H9 (cell line): ENCODE measurements at regions not wholly inside any gene's neighbourhood (a gene's known extent, or its start where the extent isn't known, plus 50 kb on each side); places are given as distances from the start of the nearest gene placed in this dataset.

Source experiments
- DNase-seq: peaks from one replicate; pipeline ENCODE4 v3.0.0-alpha.2; 2017
- H2AFZ ChIP-seq: one replicate; pipeline ENCODE4 v1.6.1; 2013; ENCODE audit warnings: mild to moderate bottlenecking, low read length, control low read depth, moderate library complexity
- H2AK5ac ChIP-seq: 2 replicates; pipeline ENCODE4 v1.6.1; 2013; ENCODE audit warnings: low read length, control low read depth, mixed read lengths; ENCODE audit not compliant: insufficient read length
- H2BK120ac ChIP-seq: one replicate; pipeline ENCODE4 v1.6.1; 2013; ENCODE audit warnings: low read depth, mild to moderate bottlenecking, low read length, control low read depth, inconsistent platforms; ENCODE audit not compliant: poor library complexity, severe bottlenecking
- H2BK12ac ChIP-seq: 2 replicates; pipeline ENCODE4 v1.6.1; 2013; ENCODE audit warnings: low read length, control low read depth, mixed read lengths, low read depth; ENCODE audit not compliant: insufficient read length
- H2BK15ac ChIP-seq: 2 replicates; pipeline ENCODE4 v1.6.1; 2013; ENCODE audit warnings: low read depth, low read length, control low read depth
- H2BK20ac ChIP-seq: one replicate; pipeline ENCODE4 v1.6.1; 2013; ENCODE audit warnings: low read depth, mild to moderate bottlenecking, low read length, control low read depth, inconsistent platforms; ENCODE audit not compliant: poor library complexity, severe bottlenecking
- H2BK5ac ChIP-seq: 2 replicates; pipeline ENCODE4 v1.6.1; 2013; ENCODE audit warnings: low read length, control low read depth, mixed read lengths; ENCODE audit not compliant: insufficient read length
- H3K14ac ChIP-seq: 2 replicates; pipeline ENCODE4 v1.6.1; 2013; ENCODE audit warnings: low read length, control low read depth; ENCODE audit not compliant: insufficient read depth
- H3K18ac ChIP-seq: 2 replicates; pipeline ENCODE4 v1.6.1; 2013; ENCODE audit warnings: low read depth, mild to moderate bottlenecking, mixed read lengths, low read length, control low read depth; ENCODE audit not compliant: insufficient read length
- H3K23ac ChIP-seq: 2 replicates; pipeline ENCODE4 v1.6.1; 2013; ENCODE audit warnings: low read length, control low read depth, mixed read lengths, low read depth; ENCODE audit not compliant: insufficient read length
- H3K23me2 ChIP-seq: 2 replicates; pipeline ENCODE4 v1.6.1; 2013; ENCODE audit warnings: low read depth, mild to moderate bottlenecking, mixed read lengths, low read length, control low read depth; ENCODE audit not compliant: insufficient read length, poor library complexity, severe bottlenecking
- H3K27ac ChIP-seq: 2 replicates; pipeline ENCODE4 v1.5.1; 2013; ENCODE audit warnings: low read length, control low read depth, mixed read lengths, low read depth; ENCODE audit not compliant: insufficient read length
- H3K27me3 ChIP-seq: 2 replicates; pipeline ENCODE4 v1.6.1; 2013; ENCODE audit warnings: low read length, control low read depth, inconsistent platforms; ENCODE audit not compliant: insufficient read depth
- H3K4ac ChIP-seq: 2 replicates; pipeline ENCODE4 v1.6.1; 2013; ENCODE audit warnings: low read depth, mild to moderate bottlenecking, control low read depth, inconsistent platforms, low read length, moderate library complexity
- H3K4me1 ChIP-seq: 2 replicates; pipeline ENCODE4 v1.6.1; 2013; ENCODE audit warnings: low read length, control low read depth, inconsistent platforms; ENCODE audit not compliant: insufficient read depth
- H3K4me2 ChIP-seq: 2 replicates; pipeline ENCODE4 v1.6.1; 2013; ENCODE audit warnings: low read length, control low read depth, mixed read lengths; ENCODE audit not compliant: insufficient read length, insufficient read depth
- H3K56ac ChIP-seq: 2 replicates; pipeline ENCODE4 v1.6.1; 2013; ENCODE audit warnings: low read depth, mild to moderate bottlenecking, mixed read lengths, low read length, control low read depth; ENCODE audit not compliant: insufficient read length
- H3K79me1 ChIP-seq: 2 replicates; pipeline ENCODE4 v1.6.1; 2013; ENCODE audit warnings: low read depth, mild to moderate bottlenecking, moderate library complexity, low read length, control low read depth, inconsistent platforms; ENCODE audit not compliant: insufficient read depth, poor library complexity, severe bottlenecking
- H3K79me2 ChIP-seq: 2 replicates; pipeline ENCODE4 v1.6.1; 2013; ENCODE audit warnings: low read length, control low read depth, inconsistent platforms; ENCODE audit not compliant: insufficient read depth
- H3K9ac ChIP-seq: 2 replicates; pipeline ENCODE4 v1.6.1; 2013; ENCODE audit warnings: low read length, control low read depth, mixed read lengths; ENCODE audit not compliant: insufficient read length; ENCODE audit errors: extremely low read depth
- H3K9me3 ChIP-seq: one replicate; pipeline ENCODE4 v1.6.1; 2013; ENCODE audit warnings: low read depth, low read length, inconsistent platforms; ENCODE audit not compliant: control insufficient read depth
- H3T11ph ChIP-seq: one replicate; pipeline ENCODE4 v1.6.1; 2013; ENCODE audit warnings: mild to moderate bottlenecking, low read length, control low read depth, inconsistent platforms
- H4K20me1 ChIP-seq: one replicate; pipeline ENCODE4 v1.6.1; 2013; ENCODE audit not compliant: control insufficient read depth, insufficient read length, insufficient read depth
- H4K5ac ChIP-seq: 2 replicates; pipeline ENCODE4 v1.6.1; 2013; ENCODE audit warnings: low read depth, mild to moderate bottlenecking, mixed read lengths, low read length, control low read depth; ENCODE audit not compliant: insufficient read length
- H4K8ac ChIP-seq: replicated peaks from 2 replicates; pipeline ENCODE4 v1.6.1; 2013; ENCODE audit warnings: low read length, control low read depth, mixed read lengths, low read depth; ENCODE audit not compliant: insufficient read length
- H4K91ac ChIP-seq: 2 replicates; pipeline ENCODE4 v1.6.1; 2013; ENCODE audit warnings: low read depth, mild to moderate bottlenecking, moderate library complexity, mixed read lengths, low read length, control low read depth; ENCODE audit not compliant: insufficient read length
- H3K27ac Mint-ChIP-seq, 3 experiments: 2 replicates in 2 of 3; 3 replicates in 1 of 3; pipeline ENCODE4 v1.8.0; 2020 to 2021; ENCODE audit warnings: mixed read lengths in 3 of 3, mild to moderate bottlenecking in 1 of 3, moderate library complexity in 1 of 3
- H3K27me3 Mint-ChIP-seq: 2 replicates; pipeline ENCODE4 v1.8.0; 2021; ENCODE audit warnings: low read depth, mild to moderate bottlenecking, moderate library complexity, mixed read lengths
- H3K36me3 Mint-ChIP-seq, 3 experiments: 2 replicates in 2 of 3; 3 replicates in 1 of 3; pipeline ENCODE4 v1.8.0; 2020 to 2021; ENCODE audit warnings: low read depth in 3 of 3, mixed read lengths in 3 of 3; ENCODE audit not compliant: insufficient read depth in 1 of 3
- H3K4me1 Mint-ChIP-seq, 2 experiments: 2 replicates each; pipeline ENCODE4 v1.8.0; 2020; ENCODE audit warnings: mixed read lengths in 2 of 2
- H3K4me3 Mint-ChIP-seq, 2 experiments: 2 replicates in 1 of 2; 3 replicates in 1 of 2; pipeline ENCODE4 v1.8.0; 2020 to 2021; ENCODE audit warnings: mild to moderate bottlenecking in 2 of 2, mixed read lengths in 2 of 2, moderate library complexity in 1 of 2
- H3K9me3 Mint-ChIP-seq, 2 experiments: 2 replicates in 1 of 2; 3 replicates in 1 of 2; pipeline ENCODE4 v1.8.0; 2020; ENCODE audit warnings: mild to moderate bottlenecking in 2 of 2, mixed read lengths in 2 of 2, moderate library complexity in 1 of 2
- CTCF ChIP-seq: fragments of 200-600 bp; sonication (generic); conservative IDR thresholded peaks from 3 replicates; pipeline ENCODE4 v1.8.0; 2021; ENCODE audit warnings: antibody characterized with exemption, mild to moderate bottlenecking
- WGBS: extraction: QIAGEN DNeasy Blood & Tissue Kit; methylation state at CpG from one replicate; pipeline ENCODE4 v1.1.7; 2013; ENCODE audit warnings: missing lambda C conversion rate, low lambda C conversion rate, mixed read lengths; ENCODE audit not compliant: insufficient read length; ENCODE audit errors: extremely low coverage; 5-methylcytosine and 5-hydroxymethylcytosine counted together

GRCh38 chr10:132471484-132471883, 66.1 kb upstream of the INPP5A start:
- WGBS: no CpG with 5 or more reads among the region's 9 CpGs
- H3K36me3 Mint-ChIP-seq: peaks cover 0 to 4% (median 3%) of the 10 kb centered on the region in 3 experiments; a peak in 3 of 7 replicates

More at GRCh38 chr10:132471484-132471883, 66.1 kb upstream of the INPP5A start:
- H3K9ac ChIP-seq: no peak overlapping the region
- no peaks in the 10 kb centered on the region for H3K9me3 ChIP-seq
- H2BK5ac ChIP-seq: no peak overlapping the region
- Mint-ChIP-seq H3K27me3 (peaks cover 17% of the 10 kb centered on the region), H3K4me1 (peaks cover 3 to 15% of the 10 kb centered on the region in 2 experiments; a peak in 3 of 4 replicates), H3K9me3 (peaks cover 3 to 8% of the 10 kb centered on the region in 2 experiments; a peak in 3 of 5 replicates), H3K4me3 (no peak overlapping the region), H3K27ac (no peak overlapping the region)
- H3K27me3 ChIP-seq: no peaks in the 10 kb centered on the region
- H3K18ac ChIP-seq: no peak overlapping the region
- no peak overlapping the region for H2BK15ac ChIP-seq
- H2AK5ac ChIP-seq: no peak overlapping the region
- no peak overlapping the region for H3K23ac ChIP-seq
- H3K14ac ChIP-seq: no peak overlapping the region
- no peak overlapping the region for H2AFZ ChIP-seq
- no peak for TF ChIP-seq CTCF
- no peaks in the 10 kb centered on the region for H3K4me1 ChIP-seq
- no peak overlapping the region for H3K56ac ChIP-seq
- H4K8ac ChIP-seq: no peak overlapping the region
- no peak overlapping the region for H2BK20ac ChIP-seq
- H4K5ac ChIP-seq: no peak overlapping the region
- no peak overlapping the region for H2BK120ac ChIP-seq
- H3K4ac ChIP-seq: no peak overlapping the region
- no peak overlapping the region for H3T11ph ChIP-seq
- no peak overlapping the region for H2BK12ac ChIP-seq
- H4K91ac ChIP-seq: no peak overlapping the region
- H4K20me1 ChIP-seq: no peaks in the 10 kb centered on the region
- H3K79me2 ChIP-seq: no peaks in the 10 kb centered on the region
- no peaks in the 10 kb centered on the region for H3K23me2 ChIP-seq
- no peaks in the 10 kb centered on the region for H3K79me1 ChIP-seq
- no peak for DNase-seq
- no peak overlapping the region for H3K4me2 ChIP-seq
- no peak overlapping the region for H3K27ac ChIP-seq
